GM21576 (cell line): ENCODE measurements at regions not wholly inside any gene's neighbourhood (a gene's known extent, or its start where the extent isn't known, plus 50 kb on each side); places are given as distances from the start of the nearest gene placed in this dataset.

Source experiments
- ATAC-seq: cut with Tn5 transposase; IDR thresholded peaks from one replicate; pipeline ENCODE4 v1.9.1; 2021; ENCODE audit warnings: mild to moderate bottlenecking, moderate library complexity; ENCODE audit not compliant: unreplicated experiment

- ATAC-seq, result no peak
Measured at GRCh38 chr9:25990376-25990775, 312.1 kb upstream of the TUSC1 start.

- no peak for ATAC-seq
Measured at GRCh38 chr9:25975667-25976066, 297.4 kb upstream of the TUSC1 start.

- no peak for ATAC-seq
Measured at GRCh38 chr9:25964239-25964638, 286.0 kb upstream of the TUSC1 start.

- ATAC-seq, result no peak
Measured at GRCh38 chr9:25960178-25960577, 281.9 kb upstream of the TUSC1 start.

GRCh38 chr9:25954209-25954608 is 276.0 kb upstream of the TUSC1 start:
- no peak for ATAC-seq

- no peak for ATAC-seq
Measured at GRCh38 chr9:25948182-25948581, 269.9 kb upstream of the TUSC1 start.

- no peak for ATAC-seq
Measured at GRCh38 chr9:25939126-25939525, 260.9 kb upstream of the TUSC1 start.

GRCh38 chr9:25936031-25936430 is 257.8 kb upstream of the TUSC1 start:
- no peak for ATAC-seq

GRCh38 chr9:25935188-25935587 is 256.9 kb upstream of the TUSC1 start:
- ATAC-seq, result no peak

GRCh38 chr9:25918761-25919160 is 240.5 kb upstream of the TUSC1 start:
- ATAC-seq, result no peak

GRCh38 chr9:25917731-25918362 is 239.6 kb upstream of the TUSC1 start:
- no peak for ATAC-seq

GRCh38 chr9:25913806-25914205 is 235.6 kb upstream of the TUSC1 start:
- ATAC-seq, result no peak

GRCh38 chr9:25904701-25905100 is 226.5 kb upstream of the TUSC1 start:
- no peak for ATAC-seq

GRCh38 chr9:25891527-25891926 is 213.3 kb upstream of the TUSC1 start:
- ATAC-seq, result no peak

- ATAC-seq, result no peak
Measured at GRCh38 chr9:25889661-25890060, 211.4 kb upstream of the TUSC1 start.

GRCh38 chr9:25876248-25876647 is 198.0 kb upstream of the TUSC1 start:
- ATAC-seq, result no peak

GRCh38 chr9:25864509-25864908 is 186.3 kb upstream of the TUSC1 start:
- ATAC-seq, result no peak

- no peak for ATAC-seq
Measured at GRCh38 chr9:25861421-25861820, 183.2 kb upstream of the TUSC1 start.

- no peak for ATAC-seq
Measured at GRCh38 chr9:25857147-25857546, 178.9 kb upstream of the TUSC1 start.

GRCh38 chr9:25850803-25851202 is 172.6 kb upstream of the TUSC1 start:
- no peak for ATAC-seq

- no peak for ATAC-seq
Measured at GRCh38 chr9:25845867-25846266, 167.6 kb upstream of the TUSC1 start.

- ATAC-seq, result no peak
Measured at GRCh38 chr9:25830381-25830780, 152.1 kb upstream of the TUSC1 start.

- ATAC-seq, result no peak
Measured at GRCh38 chr9:25827626-25828025, 149.4 kb upstream of the TUSC1 start.
